ENCODE measurements at regions not wholly inside any gene's neighbourhood (a gene's known extent, or its start where the extent isn't known, plus 50 kb on each side); places are given as distances from the start of the nearest gene placed in this dataset.
"Not testable (repeated sequence)": the region's sequence is repeated elsewhere in the genome, so short reads cannot be mapped to it uniquely, and the experiment has no call there.

- DNase-seq, result no peak
These were observed 100.6 kb upstream of the ELMO1 start for GRCh38 chr7:37549076-37549931.

- DNase-seq, result no peak
These were observed 101.8 kb upstream of the ELMO1 start for GRCh38 chr7:37550426-37550825.

- no peak for DNase-seq
These were observed 102.2 kb upstream of the ELMO1 start for GRCh38 chr7:37550872-37551271.

GRCh38 chr7:37552030-37552429 is 103.4 kb upstream of the ELMO1 start:
- DNase-seq, result no peak

DNA sequence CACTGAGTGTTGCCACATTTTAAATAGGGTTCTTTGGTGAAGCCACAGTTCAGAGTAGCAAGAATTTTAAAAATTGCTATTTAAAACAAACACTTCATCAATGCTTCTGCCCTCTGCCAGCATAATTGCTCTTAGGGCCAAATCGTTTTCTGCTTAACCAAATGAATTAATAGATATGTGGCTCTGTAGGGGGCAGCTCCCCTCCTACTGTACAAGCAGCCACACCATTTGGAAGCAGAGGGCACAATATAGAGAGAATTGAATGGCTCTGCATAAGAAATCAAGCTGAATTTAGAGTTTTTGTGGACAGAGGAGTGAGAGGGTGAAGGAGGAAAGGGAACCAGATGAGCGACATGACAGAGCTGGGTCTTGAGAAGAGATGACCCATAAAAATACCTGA is 103.8 kb upstream of the ELMO1 start:
- DNase-seq, result not testable (repeated sequence)

DNA sequence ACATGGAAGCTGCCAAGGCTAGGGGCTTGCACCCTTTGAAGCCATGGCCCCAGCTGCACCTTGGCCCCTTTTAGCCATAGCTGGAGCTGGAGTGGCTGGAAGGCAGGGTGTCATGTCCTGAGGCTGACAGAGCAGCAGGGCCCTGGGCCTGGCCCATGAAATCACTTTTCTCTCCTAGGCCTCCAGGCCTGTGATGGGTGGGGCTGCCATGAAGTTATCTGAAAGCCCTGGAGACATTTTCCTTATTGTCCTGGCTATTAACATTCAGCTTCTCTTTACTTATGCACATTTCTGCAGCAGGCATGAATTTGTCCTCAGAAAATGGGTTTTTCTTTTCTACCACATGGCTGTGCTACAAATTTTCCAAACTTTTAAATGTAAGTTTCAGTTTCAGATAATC is 106.9 kb upstream of the ELMO1 start:
- no peak for DNase-seq

GRCh38 chr7:37557571-37558209 is 109.0 kb upstream of the ELMO1 start:
- no peak for DNase-seq

DNA sequence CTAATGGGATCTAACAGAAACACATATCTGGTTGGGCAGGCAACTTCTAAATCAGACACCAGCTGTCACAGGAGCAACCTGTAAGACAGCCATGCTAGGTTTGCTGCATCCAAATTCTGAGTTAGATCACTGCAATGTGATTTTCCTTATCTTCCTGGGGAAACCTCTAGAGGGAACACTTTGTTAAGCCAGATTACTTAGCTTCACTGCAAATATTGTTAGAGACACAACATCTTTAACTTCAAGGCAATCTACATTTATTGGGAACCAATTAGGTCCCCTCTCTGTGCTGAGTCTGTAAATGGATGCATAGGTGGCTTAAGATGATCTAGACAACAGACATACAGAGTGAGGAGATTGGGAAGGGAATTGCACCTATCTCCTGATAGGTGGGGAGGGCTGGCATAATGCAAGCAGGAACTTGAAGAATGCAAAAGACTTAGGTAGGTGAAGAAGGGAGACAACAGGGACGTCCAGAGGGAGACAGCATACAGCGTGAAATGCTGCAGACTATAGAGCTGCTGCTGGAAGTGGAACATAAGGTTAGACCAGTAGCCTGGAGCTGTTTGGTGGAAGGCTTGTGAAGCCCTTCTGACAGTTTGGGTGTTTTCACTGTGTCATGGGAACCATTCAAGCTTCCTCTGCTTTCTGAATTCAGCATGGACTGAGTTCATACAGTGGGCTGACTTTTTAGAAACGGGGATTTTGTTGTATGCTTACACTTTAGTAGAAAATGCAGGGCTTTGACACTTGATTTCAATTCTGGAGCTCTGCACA is 109.8 kb upstream of the ELMO1 start:
- DNase-seq, result no peak

DNA sequence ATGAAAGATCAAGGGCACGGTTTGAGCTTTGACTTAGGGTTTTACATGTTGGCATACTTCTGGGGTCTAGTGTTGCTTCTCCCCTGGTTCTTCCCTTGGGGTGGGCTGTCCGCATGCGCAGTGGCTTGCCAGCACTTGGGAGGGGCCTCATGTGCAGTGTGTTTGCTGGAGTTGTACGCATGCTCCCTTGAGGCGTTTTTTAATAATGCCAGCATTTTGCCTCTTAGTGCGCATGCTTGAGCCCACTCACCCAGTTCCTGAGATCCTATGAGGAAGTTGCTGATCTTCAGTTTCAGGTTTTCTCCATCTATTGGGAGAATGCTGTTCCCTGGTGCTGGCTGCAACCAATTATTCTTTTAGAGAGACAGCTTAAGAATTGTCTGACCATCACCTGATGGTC is 113.4 kb upstream of the GPR141 start:
- no peak for DNase-seq

- DNase-seq, result no peak
These were observed 111.8 kb upstream of the GPR141 start for GRCh38 chr7:37571806-37572205.

DNA sequence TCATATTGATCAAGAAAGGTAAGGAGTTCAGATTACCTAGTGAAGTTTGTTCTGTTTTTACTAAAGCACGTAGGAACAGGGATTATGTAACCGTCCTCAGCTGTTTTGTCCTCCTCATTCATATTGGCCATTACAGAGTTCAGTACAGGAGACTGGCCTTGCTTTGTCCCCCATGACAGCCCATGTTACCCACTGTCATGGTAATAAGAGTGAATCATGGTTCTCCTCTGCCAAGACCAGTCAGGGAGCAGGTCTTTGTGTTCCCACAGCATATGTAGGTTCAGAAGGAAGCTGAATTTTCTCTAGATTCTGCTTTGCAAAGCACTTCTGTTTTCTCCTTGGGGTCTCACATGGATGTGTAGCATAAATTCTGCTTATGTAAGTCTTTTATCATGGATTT is 106.2 kb upstream of the GPR141 start:
- no peak for DNase-seq

GRCh38 chr7:37577901-37578300 is 105.7 kb upstream of the GPR141 start:
- DNase-seq, result no peak

GRCh38 chr7:37578350-37578749 is 105.2 kb upstream of the GPR141 start:
- DNase-seq, result no peak

GRCh38 chr7:37580376-37580775 is 103.2 kb upstream of the GPR141 start:
- no peak for DNase-seq

DNA sequence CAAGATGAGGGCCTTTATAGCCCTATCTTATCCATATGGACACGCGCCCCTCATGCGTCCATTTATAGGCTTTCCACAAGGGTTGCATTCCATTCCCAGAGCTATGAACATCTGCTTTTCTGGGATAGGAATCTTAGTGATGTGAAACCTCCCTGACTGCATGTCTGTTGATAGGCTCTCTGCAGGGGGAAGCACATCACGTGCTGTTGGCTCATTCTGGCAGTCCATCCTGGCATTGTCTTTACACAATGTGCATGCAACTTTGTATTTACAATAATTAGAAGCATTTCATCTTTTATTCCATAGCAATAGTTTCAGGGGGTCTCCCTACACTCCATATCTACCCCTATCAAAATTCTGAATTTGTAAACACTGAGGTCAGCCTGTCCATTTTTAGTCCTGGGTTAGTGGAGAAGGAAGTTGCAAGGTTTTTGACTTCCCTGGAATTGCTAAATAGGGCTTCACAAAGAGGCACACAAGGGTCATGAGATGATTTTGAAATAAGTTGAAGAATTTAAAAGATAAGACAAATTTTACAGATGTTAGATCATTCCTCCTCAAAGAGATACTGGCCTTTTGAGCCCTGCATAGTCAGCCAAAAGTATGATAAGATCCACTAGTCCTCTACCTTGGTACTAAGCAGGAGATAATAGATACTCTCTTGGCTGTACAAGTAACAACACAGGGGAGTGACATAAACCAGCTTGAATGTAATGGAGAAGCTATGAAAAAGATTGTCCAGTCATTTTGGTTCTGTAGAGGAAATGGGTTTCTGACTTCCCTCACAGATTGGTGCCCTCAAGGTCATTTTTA is 98.7 kb upstream of the GPR141 start:
- DNase-seq, result not testable (repeated sequence)

DNA sequence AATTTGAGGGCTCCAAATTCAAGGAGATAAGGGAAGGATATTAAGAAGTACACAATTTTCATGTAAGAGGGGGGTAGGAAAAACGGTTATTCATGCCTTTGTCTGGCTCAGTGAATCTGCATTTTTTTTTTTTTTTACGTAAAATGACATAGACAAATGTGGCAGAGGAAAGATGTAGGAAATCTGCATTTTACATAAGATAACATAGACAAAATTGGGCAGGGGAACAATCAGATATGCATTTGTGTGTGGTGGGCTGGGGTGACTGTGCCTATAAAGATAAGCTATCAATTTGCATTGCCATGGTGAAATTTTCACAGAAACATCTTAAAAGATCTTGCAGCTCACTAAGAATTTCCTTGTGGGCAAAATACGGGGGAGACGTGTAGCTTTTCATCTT is 92.7 kb upstream of the GPR141 start:
- no peak for DNase-seq

DNA sequence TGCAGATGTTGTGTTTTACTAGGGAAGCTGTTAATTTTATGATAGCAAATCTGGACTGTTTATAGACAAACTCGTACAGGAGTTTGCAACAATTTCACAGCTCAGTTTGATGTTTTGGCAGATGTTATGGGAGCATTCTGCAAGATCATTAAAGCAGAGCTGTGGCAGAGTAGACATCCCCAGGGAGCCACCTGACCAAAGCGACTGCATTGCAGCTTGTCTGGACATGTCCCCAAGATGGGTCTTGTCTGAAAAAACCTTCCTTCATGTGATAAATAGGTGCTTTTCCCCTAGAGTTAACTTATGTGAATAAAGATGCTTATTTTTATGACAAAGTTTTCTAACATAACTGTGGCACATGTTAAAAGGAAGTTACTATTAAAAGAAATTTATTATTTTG is 91.2 kb upstream of the GPR141 start:
- no peak for DNase-seq

DNA sequence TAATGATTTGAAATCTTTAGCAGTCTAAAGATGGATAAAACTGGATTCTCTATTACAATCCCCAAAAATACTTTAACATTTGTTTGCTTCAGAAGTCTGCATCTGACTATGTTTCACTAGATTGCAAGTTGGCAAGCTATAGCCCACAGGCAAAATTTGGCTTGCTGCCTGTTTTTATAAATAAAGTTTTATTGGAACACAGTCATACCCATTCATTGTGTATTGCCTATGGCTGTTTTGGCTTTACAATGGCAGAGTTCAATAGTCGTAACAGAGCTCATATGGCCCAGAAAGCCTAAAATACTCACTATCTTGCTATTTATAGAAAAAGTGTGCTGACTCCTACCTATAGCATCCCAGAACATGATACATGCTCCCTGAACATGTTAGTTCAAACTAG is 89.0 kb upstream of the GPR141 start:
- no peak for DNase-seq

- no peak for DNase-seq
These were observed 84.7 kb upstream of the GPR141 start for GRCh38 chr7:37598824-37599223.

DNA sequence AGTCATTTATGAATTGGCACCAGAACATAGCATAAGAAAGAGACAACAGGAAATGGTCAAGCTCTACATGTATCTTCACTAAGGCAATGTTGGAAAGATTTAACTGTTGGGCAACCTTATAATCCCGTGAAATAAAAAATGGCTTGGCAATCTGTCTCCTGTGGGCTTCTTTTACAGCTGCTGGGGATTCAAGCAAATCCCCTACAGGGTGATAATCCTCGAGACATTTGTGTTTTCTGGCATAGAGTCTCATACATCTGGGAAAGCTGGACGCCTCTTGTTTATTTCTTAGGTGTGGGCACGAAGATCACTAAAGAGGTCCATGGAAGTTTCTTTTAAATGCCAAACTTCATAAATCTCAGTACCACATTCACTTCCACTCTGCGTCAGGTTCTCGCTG is 82.2 kb upstream of the GPR141 start:
- DNase-seq, result no peak

- DNase-seq, result no peak
These were observed 79.5 kb upstream of the GPR141 start for GRCh38 chr7:37604078-37604477.

DNA sequence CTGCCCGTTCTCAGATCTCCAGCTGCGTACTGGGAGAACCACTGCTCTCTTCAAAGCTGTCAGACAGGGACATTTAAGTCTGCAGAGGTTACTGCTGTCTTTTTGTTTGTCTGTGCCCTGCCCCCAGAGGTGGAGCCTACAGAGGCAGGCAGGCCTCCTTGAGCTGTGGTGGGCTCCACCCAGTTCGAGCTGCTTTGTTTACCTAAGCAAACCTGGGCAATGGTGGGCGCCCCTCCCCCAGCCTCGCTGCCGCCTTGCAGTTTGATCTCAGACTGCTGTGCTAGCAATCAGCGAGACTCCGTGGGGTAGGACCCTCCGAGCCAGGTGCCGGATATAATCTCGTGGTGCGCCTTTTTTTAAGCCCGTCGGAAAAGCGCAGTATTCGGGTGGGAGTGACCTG is 66.2 kb upstream of the GPR141 start:
- not testable (repeated sequence) for DNase-seq

DNA sequence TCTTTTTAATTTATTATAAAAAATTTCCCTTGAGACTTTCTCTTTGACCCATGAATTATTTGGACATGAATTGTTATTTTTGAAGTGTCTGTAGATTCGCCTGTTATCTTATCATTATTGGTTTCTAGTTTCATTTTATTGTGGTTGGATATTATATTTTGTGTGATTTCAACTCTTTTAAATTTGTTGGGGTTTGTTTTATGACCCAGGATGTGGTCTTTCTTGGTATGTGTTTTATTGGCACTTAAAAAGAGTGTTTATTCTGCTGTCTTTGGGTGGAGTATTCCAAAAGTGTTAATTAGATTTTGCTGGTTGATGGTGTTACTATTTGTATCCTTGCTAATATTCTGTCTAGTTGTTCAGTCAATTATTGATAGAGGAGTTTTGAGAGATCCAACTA is 50.5 kb upstream of the GPR141 start:
- DNase-seq, result no peak

Measured in stimulated activated naive CD4-positive, alpha-beta T cell (primary cell).